Stimulated activated CD4-positive, alpha-beta T cell treated with anti-CD3 and anti-CD28 coated beads, Interleukin-4, amount 100 ng/mL, for 24 hours (primary cell): ENCODE measurements at regions not wholly inside any gene's neighbourhood (a gene's known extent, or its start where the extent isn't known, plus 50 kb on each side); places are given as distances from the start of the nearest gene placed in this dataset.

Experiments
- DNase-seq: peaks from one replicate; pipeline ENCODE4 v3.0.0-alpha.2; 2020

GRCh38 chr14:85241022-85241855 is 288.7 kb upstream of the FLRT2 start:
- no peak for DNase-seq

GRCh38 chr14:85242666-85243065 is 287.3 kb upstream of the FLRT2 start:
- no peak for DNase-seq

- DNase-seq = no peak
Observed at GRCh38 chr14:85243321-85243720, 286.6 kb upstream of the FLRT2 start.

- DNase-seq = no peak
Observed at GRCh38 chr14:85247071-85247470, 282.9 kb upstream of the FLRT2 start.

- no peak for DNase-seq
Observed at GRCh38 chr14:85248881-85249635, 280.9 kb upstream of the FLRT2 start.

- no peak for DNase-seq
Observed at GRCh38 chr14:85250414-85251189, 279.3 kb upstream of the FLRT2 start.

GRCh38 chr14:85252011-85252410 is 277.9 kb upstream of the FLRT2 start:
- no peak for DNase-seq

- no peak for DNase-seq
Observed at GRCh38 chr14:85254711-85255110, 275.2 kb upstream of the FLRT2 start.

GRCh38 chr14:85257287-85257686 is 272.7 kb upstream of the FLRT2 start:
- DNase-seq = no peak

- no peak for DNase-seq
Observed at GRCh38 chr14:85263916-85264675, 265.8 kb upstream of the FLRT2 start.

GRCh38 chr14:85273099-85273677 is 256.8 kb upstream of the FLRT2 start:
- no peak for DNase-seq

- DNase-seq = no peak
Observed at GRCh38 chr14:85273952-85274351, 256.0 kb upstream of the FLRT2 start.

- DNase-seq = no peak
Observed at GRCh38 chr14:85276161-85276978, 253.6 kb upstream of the FLRT2 start.

- no peak for DNase-seq
Observed at GRCh38 chr14:85276979-85277228, 253.0 kb upstream of the FLRT2 start.

- no peak for DNase-seq
Observed at GRCh38 chr14:85279407-85279806, 250.5 kb upstream of the FLRT2 start.

GRCh38 chr14:85280074-85280473 is 249.9 kb upstream of the FLRT2 start:
- DNase-seq = no peak

GRCh38 chr14:85281921-85282320 is 248.0 kb upstream of the FLRT2 start:
- no peak for DNase-seq

- DNase-seq = no peak
Observed at GRCh38 chr14:85288041-85288440, 241.9 kb upstream of the FLRT2 start.

- DNase-seq = no peak
Observed at GRCh38 chr14:85291731-85292130, 238.2 kb upstream of the FLRT2 start.

GRCh38 chr14:85293612-85294234 is 236.2 kb upstream of the FLRT2 start:
- no peak for DNase-seq

- DNase-seq = no peak
Observed at GRCh38 chr14:85295318-85295717, 234.6 kb upstream of the FLRT2 start.
